Naive thymus-derived CD8-positive, alpha-beta T cell (primary cell): ENCODE measurements at regions not wholly inside any gene's neighbourhood (a gene's known extent, or its start where the extent isn't known, plus 50 kb on each side); places are given as distances from the start of the nearest gene placed in this dataset.
"Not testable (repeated sequence)": the region's sequence is repeated elsewhere in the genome, so short reads cannot be mapped to it uniquely, and the experiment has no call there.

Source experiments
- ATAC-seq, 2 donors: fragments of 150-1000 bp; cut with Tn5 transposase in 1 of 2; sonication (Bioruptor Pico), chemical (Tn5 transposase) in 1 of 2; 1 replicate in 1 of 2; 2 replicates in 1 of 2; pipeline ENCODE4 v1.10.0; 2021; ENCODE audit warnings: mild to moderate bottlenecking in 2 of 2, moderate library complexity in 2 of 2
- POLR2A ChIA-PET: fragments of 350-600 bp; sonication (Branson Sonifier 250); formaldehyde crosslinking; loops from one replicate; lab custom pipeline; 2021; ENCODE audit warnings: antibody characterized with exemption; lab: Charles Lee
- DNase-seq, 10 donors: peaks; one replicate each; pipeline versions ENCODE4 v3.0.0 to v3.0.0-alpha.2; 2020 to 2022
- H3K27ac Mint-ChIP-seq, 10 donors: one replicate each; pipeline ENCODE4 v1.8.0; 2020 to 2022; ENCODE audit warnings: mild to moderate bottlenecking in 10 of 10, mixed read lengths in 10 of 10, moderate library complexity in 4 of 10, inconsistent platforms in 1 of 10
- H3K27me3 Mint-ChIP-seq, 5 donors: one replicate each; pipeline ENCODE4 v1.8.0; 2021 to 2022; ENCODE audit warnings: mixed read lengths in 5 of 5
- H3K36me3 Mint-ChIP-seq, 3 donors: one replicate each; pipeline ENCODE4 v1.8.0; 2020 to 2022; ENCODE audit warnings: mixed read lengths in 3 of 3, mild to moderate bottlenecking in 2 of 3, inconsistent platforms in 1 of 3
- H3K4me1 Mint-ChIP-seq, 4 donors: one replicate each; pipeline ENCODE4 v1.8.0; 2021 to 2022; ENCODE audit warnings: mixed read lengths in 4 of 4
- H3K4me3 Mint-ChIP-seq, 10 donors: one replicate each; pipeline ENCODE4 v1.8.0; 2020 to 2022; ENCODE audit warnings: mild to moderate bottlenecking in 10 of 10, mixed read lengths in 10 of 10, moderate library complexity in 6 of 10, inconsistent platforms in 1 of 10
- H3K9me3 Mint-ChIP-seq, 9 donors: one replicate each; pipeline ENCODE4 v1.8.0; 2020 to 2022; ENCODE audit warnings: mixed read lengths in 9 of 9, mild to moderate bottlenecking in 3 of 9, inconsistent platforms in 1 of 9, moderate library complexity in 1 of 9

- Mint-ChIP-seq H3K9me3 (peaks cover 0 to 3% (median 0%) of the 10 kb centered on the region in 9 donors), H3K36me3 (no peaks in the 10 kb centered on the region), H3K27me3 (peaks cover 1 to 20% (median 7%) of the 10 kb centered on the region in 5 donors), H3K27ac (no peak overlapping the region), H3K4me1 (peaks cover 0 to 1% (median 0%) of the 10 kb centered on the region in 4 donors), H3K4me3 (no peak overlapping the region)
- POLR2A ChIA-PET = no interaction called here
- ATAC-seq (no peak), DNase-seq (no peak)
Observed at GRCh38 chr1:213692321-213692720, 295.5 kb upstream of the PROX1 start.

GRCh38 chr1:213693864-213694263 is 293.9 kb upstream of the PROX1 start:
- DNase-seq (no peak), ATAC-seq (no peak)
- no peak overlapping the region for H3K4me3 Mint-ChIP-seq
- H3K9me3 Mint-ChIP-seq = peaks cover 0 to 3% (median 0%) of the 10 kb centered on the region in 9 donors
- no peak overlapping the region for H3K27ac Mint-ChIP-seq
- no peaks in the 10 kb centered on the region for H3K36me3 Mint-ChIP-seq
- POLR2A ChIA-PET = no interaction called here
- no peaks in the 10 kb centered on the region for H3K4me1 Mint-ChIP-seq
- H3K27me3 Mint-ChIP-seq = peaks cover 1 to 20% (median 7%) of the 10 kb centered on the region in 5 donors

DNA sequence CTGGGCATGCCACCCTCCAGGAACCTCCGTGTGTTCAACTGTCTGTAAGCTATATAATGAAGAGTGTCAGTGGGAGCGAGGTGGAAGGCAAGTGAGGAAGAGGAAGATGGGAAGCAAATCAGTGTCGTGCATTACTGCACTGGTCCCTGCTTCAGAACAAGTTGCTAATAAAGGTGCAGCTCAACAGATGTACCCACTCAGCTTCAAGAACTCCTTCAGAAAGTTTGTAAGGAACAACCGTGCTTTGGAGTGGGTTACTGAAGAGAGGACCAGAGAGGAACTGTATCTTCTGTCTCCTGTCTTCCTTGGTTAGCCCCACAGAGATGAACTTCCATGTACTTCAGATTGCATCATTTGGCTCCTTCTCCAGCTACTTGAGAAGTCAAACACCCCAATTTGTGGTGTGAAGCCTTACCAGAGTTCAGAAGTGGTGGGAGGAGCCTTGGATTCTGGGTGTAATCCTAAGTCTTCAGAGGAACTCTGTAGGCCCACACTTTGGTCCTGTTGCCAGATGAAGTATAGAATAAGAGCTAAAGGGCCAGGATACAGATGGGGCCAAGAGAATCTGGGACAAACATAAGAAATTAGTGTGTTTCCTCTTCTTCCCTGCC is 290.5 kb upstream of the PROX1 start:
- H3K4me1 Mint-ChIP-seq = no peaks in the 10 kb centered on the region
- peaks cover 0 to 20% (median 0%) of the 10 kb centered on the region in 9 donors for H3K9me3 Mint-ChIP-seq
- H3K27ac Mint-ChIP-seq = no peak overlapping the region
- peaks cover 1 to 11% (median 5%) of the 10 kb centered on the region in 5 donors for H3K27me3 Mint-ChIP-seq
- H3K4me3 Mint-ChIP-seq = no peak overlapping the region
- no peaks in the 10 kb centered on the region for H3K36me3 Mint-ChIP-seq
- POLR2A ChIA-PET = no interaction called here
- no peak for DNase-seq
- ATAC-seq = no peak

GRCh38 chr1:213698092-213698702 is 289.6 kb upstream of the PROX1 start:
- ATAC-seq = no peak
- POLR2A ChIA-PET = no interaction called here
- Mint-ChIP-seq H3K27me3 (peaks cover under 1 to 11% (median 1%) of the 10 kb centered on the region in 5 donors), H3K4me1 (no peaks in the 10 kb centered on the region), H3K36me3 (no peaks in the 10 kb centered on the region), H3K4me3 (no peak overlapping the region), H3K27ac (no peak overlapping the region), H3K9me3 (peaks cover 2 to 29% (median 5%) of the 10 kb centered on the region in 9 donors)
- no peak for DNase-seq

DNA sequence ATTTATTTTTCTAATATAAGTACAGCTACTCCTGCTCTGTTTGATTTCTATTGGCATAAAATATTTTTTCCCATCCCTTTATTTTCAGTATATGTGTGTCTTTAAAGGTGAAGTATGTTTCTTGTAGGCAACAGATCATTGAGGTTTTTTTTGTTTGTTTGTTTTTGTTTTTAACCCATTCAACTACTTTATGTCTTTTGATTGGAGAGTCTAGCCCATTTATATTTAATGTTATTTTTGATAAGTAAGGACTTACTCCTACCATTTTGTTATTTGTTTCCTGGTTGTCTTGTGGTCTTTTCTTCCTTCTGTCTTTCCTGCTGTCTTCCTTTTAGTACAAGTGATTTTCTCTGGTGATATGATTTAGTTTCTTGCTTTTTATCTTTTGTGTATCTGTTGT is 285.1 kb upstream of the PROX1 start:
- ATAC-seq = no peak
- H3K27ac Mint-ChIP-seq = no peak overlapping the region
- no peak overlapping the region for H3K4me3 Mint-ChIP-seq
- peaks cover 0 to 10% (median 0%) of the 10 kb centered on the region in 3 donors for H3K36me3 Mint-ChIP-seq
- POLR2A ChIA-PET = no interaction called here
- H3K27me3 Mint-ChIP-seq = peaks cover 0 to 6% (median 0%) of the 10 kb centered on the region in 5 donors
- H3K4me1 Mint-ChIP-seq = no peaks in the 10 kb centered on the region
- H3K9me3 Mint-ChIP-seq = peaks cover 11 to 42% (median 16%) of the 10 kb centered on the region in 9 donors
- DNase-seq = no peak

- no peak for ATAC-seq
- Mint-ChIP-seq H3K27ac (peak overlapping the region in 1 of 10 donors; percentile 71), H3K36me3 (peaks cover 0 to 17% (median 0%) of the 10 kb centered on the region in 3 donors), H3K27me3 (peaks cover 0 to 6% (median 0%) of the 10 kb centered on the region in 5 donors), H3K4me3 (no peak overlapping the region), H3K9me3 (peaks cover 18 to 54% (median 30%) of the 10 kb centered on the region in 9 donors), H3K4me1 (no peaks in the 10 kb centered on the region)
- no peak for DNase-seq
- POLR2A ChIA-PET = no interaction called here
Observed at GRCh38 chr1:213704941-213705340, 282.8 kb upstream of the PROX1 start.

DNA sequence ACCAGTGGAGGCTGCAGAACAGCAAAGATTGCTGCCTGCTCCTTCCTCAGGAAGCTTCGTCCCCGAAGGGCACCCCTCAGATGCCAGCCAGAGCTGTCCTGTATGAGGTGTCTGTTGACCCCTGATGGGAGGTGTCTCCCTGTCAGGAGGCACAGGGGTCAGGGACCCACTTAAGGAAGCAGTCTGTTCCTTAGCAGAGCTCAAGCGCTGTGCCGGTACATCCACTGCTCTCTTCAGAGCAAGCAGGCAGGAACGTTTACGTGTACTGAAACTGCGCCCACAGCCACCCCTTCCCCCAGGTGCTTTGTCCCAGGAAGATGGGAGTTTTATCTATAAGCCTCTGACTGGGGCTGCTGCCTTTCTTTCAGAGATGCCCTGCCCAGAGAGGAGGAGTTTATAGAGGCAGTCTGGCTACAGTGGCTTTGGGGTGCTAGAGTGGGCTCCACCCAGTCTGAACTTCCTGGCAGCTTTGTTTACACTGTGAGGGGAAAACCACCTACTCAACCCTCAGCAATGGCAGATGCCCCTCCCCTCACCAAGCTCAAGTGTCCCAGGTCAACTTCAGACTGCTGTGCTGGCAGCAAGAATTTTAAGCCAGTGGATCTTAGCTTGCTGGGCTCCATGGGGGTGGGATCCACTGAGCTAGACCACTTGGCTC is 275.8 kb upstream of the PROX1 start:
- Mint-ChIP-seq H3K9me3 (peaks cover 0 to 52% (median 29%) of the 10 kb centered on the region in 9 donors), H3K4me3 (peak overlapping the region in 2 of 10 donors; percentile 8 to 20), H3K36me3 (peaks cover 0 to 14% (median 0%) of the 10 kb centered on the region in 3 donors), H3K27ac (peak overlapping the region in 1 of 10 donors; percentile 6), H3K27me3 (peaks cover 0 to 11% (median 1%) of the 10 kb centered on the region in 5 donors)
- H3K4me1 Mint-ChIP-seq, POLR2A ChIA-PET: not testable (repeated sequence)
- ATAC-seq (peak in 1 of 2 donors; percentile 64), DNase-seq (peak in 2 of 10 donors; percentile 15 to 21)

DNA sequence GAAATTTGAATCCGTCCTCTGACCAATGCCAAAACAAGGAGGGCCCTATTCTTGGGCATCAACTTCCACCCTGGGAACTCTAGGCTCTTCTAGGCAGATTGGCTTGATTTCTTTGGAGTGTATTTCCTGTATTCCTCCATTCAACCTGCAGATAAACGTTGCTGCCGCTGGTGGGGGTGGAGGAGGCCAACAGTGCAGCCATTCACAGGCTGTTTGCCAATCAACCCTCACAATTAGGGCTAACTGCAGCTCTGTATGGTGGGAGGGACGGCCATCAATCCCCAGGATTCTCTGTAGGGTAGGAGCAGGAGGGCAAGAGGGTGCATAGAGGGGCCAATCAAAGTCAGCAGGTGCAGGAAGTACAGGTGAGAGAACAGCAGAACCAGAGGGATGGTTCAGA is 273.1 kb upstream of the PROX1 start:
- POLR2A ChIA-PET = no interaction called here
- H3K4me3 Mint-ChIP-seq = no peak overlapping the region
- H3K36me3 Mint-ChIP-seq = peaks cover 0 to 7% (median 0%) of the 10 kb centered on the region in 3 donors
- H3K4me1 Mint-ChIP-seq = peaks cover 0 to 7% (median 0%) of the 10 kb centered on the region in 4 donors
- H3K27me3 Mint-ChIP-seq = peaks cover 0 to 11% (median 6%) of the 10 kb centered on the region in 5 donors
- H3K27ac Mint-ChIP-seq = no peak overlapping the region
- DNase-seq = no peak
- H3K9me3 Mint-ChIP-seq = peaks cover 0 to 27% (median 19%) of the 10 kb centered on the region in 9 donors
- ATAC-seq = no peak

DNA sequence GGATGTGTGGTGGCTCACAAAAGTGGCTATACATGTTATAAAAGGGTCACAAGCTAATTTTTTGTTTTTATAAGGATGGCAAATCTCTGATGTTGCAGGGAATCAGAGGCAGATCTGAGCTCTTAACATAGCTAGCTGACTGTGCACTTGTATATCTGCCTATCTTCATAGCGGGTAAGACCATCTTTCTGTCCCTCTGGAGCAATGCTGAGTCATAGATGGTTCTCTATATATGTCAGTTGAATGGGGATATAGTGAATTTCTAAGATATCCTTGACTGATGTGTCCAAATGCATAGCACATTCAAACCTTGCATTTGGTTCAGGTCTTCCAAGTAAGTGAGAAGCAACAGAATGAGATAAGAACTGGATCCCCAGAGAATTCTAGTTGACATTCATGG is 272.6 kb upstream of the PROX1 start:
- peaks cover 0 to 7% (median 0%) of the 10 kb centered on the region in 4 donors for H3K4me1 Mint-ChIP-seq
- peaks cover 0 to 27% (median 19%) of the 10 kb centered on the region in 9 donors for H3K9me3 Mint-ChIP-seq
- POLR2A ChIA-PET = no interaction called here
- ATAC-seq (no peak), DNase-seq (no peak)
- H3K36me3 Mint-ChIP-seq = peaks cover 0 to 7% (median 0%) of the 10 kb centered on the region in 3 donors
- no peak overlapping the region for H3K27ac Mint-ChIP-seq
- H3K4me3 Mint-ChIP-seq = no peak overlapping the region
- peaks cover 0 to 11% (median 6%) of the 10 kb centered on the region in 5 donors for H3K27me3 Mint-ChIP-seq

DNA sequence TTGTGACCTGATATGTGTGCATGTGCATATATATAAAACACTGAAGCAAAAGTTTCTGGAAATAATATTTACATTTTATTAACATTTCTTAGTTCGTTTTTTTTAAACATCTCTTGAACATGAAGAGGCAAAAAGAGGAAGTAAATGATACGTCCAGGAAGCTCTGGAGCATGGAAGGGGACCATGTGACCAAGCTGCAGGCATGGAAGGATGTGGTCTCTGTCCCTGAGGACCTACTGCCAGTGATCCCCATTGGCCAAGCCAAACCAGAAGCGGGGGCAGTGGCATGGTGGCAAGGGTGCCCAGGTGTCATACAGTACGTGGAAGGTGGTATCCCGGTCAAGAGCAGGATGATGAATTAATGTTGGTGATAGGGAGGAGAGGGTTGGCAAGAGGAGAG is 268.3 kb upstream of the PROX1 start:
- ATAC-seq = no peak
- Mint-ChIP-seq H3K9me3 (peaks cover 0 to 27% (median 8%) of the 10 kb centered on the region in 9 donors), H3K27ac (no peak overlapping the region), H3K27me3 (peaks cover 0 to 8% (median 3%) of the 10 kb centered on the region in 5 donors), H3K4me1 (no peaks in the 10 kb centered on the region), H3K36me3 (no peaks in the 10 kb centered on the region), H3K4me3 (no peak overlapping the region)
- no peak for DNase-seq
- POLR2A ChIA-PET = no interaction called here

- Mint-ChIP-seq H3K27me3 (peaks cover 0 to 6% (median 0%) of the 10 kb centered on the region in 5 donors), H3K4me3 (no peak overlapping the region), H3K27ac (no peak overlapping the region), H3K9me3 (peaks cover 0 to 27% (median 8%) of the 10 kb centered on the region in 9 donors), H3K36me3 (no peaks in the 10 kb centered on the region), H3K4me1 (no peaks in the 10 kb centered on the region)
- ATAC-seq = no peak
- POLR2A ChIA-PET = no interaction called here
- DNase-seq = no peak
Observed at GRCh38 chr1:213720032-213720431, 267.7 kb upstream of the PROX1 start.

- Mint-ChIP-seq H3K4me1 (no peaks in the 10 kb centered on the region), H3K4me3 (no peak overlapping the region), H3K9me3 (peaks cover 0 to 18% (median 7%) of the 10 kb centered on the region in 9 donors), H3K27ac (no peak overlapping the region), H3K27me3 (peaks cover 0 to 3% (median 0%) of the 10 kb centered on the region in 5 donors), H3K36me3 (no peaks in the 10 kb centered on the region)
- ATAC-seq (no peak), DNase-seq (no peak)
- POLR2A ChIA-PET = no interaction called here
Observed at GRCh38 chr1:213723187-213723586, 264.6 kb upstream of the PROX1 start.
